ENCODE measurements at regions not wholly inside any gene's neighbourhood (a gene's known extent, or its start where the extent isn't known, plus 50 kb on each side); places are given as distances from the start of the nearest gene placed in this dataset.
A peak's percentile ranks its signal among the peaks of the same experiment; 100 is the strongest.

DNA sequence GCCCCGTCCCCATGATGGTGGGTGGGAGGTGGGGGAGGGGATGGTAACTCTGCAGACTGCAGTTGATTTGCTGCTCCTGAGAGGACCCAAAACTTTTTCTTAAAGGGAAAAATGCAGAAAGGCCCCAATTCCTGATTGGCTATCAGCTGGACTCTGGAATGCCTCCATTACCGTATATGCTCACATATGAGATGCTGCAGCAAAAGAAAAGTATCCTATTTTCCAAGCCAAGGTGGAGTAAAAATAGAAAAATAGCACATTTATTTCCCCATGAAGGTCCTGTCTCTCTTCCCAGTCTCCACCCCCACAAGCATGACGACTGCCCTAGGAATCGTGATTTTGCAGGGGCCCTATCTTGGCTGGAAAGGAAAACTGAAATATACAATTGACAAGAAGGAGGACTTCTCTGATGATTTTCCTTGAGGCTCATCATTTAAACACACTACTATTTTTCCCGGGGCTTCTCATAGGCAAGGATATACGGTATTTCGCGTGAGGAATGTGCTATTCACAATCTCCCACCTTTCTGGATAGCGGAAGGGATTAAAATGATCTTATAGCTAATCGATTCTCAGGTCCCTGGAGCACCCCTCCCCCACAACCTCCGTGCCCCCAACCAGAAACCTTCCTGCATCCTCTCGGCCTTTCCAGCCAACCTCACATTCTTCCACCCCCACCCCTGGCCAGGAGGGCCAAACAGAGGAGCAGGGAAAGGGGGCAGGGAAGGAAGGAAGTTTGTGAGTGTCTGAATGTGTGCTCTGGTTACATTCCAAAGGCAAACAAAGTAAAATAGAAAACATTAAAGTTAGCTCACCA is 138.9 kb upstream of the CCND2 start:
- no peak for DNase-seq (ENCODE audit: low read depth in 2 of 2)

DNA sequence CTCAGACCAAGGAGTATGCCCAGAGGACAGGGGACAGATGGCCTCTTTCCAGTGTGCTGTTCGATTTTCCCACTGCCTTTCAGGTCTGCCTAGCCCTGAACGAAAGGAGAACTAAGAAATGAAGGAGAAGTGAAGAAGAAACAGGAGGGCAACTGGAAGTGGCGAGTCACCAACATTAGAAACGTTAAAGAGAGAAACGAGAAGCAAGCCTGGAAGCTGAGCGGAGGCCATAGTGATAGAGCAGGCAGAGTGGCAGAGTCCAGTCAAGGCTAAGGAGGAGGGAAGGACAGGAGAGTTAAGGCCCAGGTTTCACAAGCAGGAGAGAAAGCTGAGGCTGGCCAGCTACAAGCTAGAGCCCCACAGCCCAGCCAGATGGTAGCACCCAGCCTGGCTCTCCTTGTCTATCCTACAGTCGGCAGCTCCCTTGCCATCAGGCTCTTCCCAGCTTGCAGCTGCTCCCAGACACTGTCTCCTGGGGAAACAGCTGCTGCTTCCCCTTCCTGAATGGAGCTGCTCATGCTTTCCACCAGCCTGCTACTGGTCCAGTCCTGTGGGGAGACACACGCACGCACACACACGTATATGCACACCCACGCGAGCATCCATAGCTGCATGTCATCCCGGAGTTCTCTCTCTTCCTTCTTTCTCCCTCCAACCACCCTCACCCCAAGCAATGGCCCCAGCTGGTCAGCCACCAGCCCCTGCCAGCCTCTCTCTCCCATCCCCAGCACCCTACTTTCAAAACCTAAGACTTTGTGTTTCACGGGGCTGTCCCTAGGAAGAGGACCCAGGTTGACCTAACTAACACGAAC is 139.7 kb upstream of the CCND2 start:
- DNase-seq (ENCODE audit: low read depth in 2 of 2): no peak

DNA sequence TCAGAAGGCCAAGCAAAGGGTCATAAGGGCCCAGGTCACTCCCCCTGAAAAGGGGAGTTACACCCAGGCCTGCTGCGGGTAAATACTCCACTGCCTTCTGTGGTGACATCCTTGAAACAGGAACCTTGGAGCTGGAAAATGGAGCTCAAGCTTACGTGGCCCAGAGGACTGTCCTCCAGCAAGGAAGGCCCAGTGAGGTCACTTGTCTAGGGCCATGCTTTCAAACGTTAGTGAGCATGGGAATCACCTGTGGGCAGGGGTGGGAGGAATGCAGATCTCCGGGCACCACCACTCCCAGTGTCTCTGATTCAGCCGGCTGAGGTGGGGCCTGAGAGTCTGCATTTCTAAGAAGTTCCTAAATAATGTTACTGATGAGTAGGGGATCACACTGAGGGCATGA is 140.5 kb upstream of the CCND2 start:
- no peak for DNase-seq (ENCODE audit: low read depth in 2 of 2)

DNA sequence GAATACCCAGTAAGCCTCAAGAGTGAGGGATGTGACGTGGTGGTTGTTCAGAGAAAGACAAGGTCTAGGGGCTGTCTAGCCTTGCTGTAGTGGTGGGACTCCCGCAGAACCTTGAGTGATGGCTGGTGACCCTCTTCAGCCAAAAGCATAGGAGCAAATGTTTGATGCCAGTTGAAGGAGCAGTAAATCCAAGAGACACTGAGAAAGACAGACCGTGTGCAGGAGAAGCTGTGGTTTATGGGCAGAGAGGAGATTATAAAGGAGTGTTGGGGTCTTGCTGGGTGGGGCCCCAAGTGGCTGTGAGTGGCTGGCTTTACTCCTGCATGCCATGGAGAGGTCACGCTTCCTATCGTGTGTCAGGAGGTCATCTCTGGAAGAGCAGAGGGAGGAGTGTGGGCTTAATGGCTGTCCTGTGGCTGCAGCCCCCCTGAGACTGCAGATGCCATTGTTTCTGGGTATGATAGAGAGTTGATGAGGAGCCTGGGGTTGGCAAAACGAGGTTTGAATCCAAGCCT is 152.0 kb upstream of the CCND2 start:
- DNase-seq (ENCODE audit: low read depth in 2 of 2): no peak

DNA sequence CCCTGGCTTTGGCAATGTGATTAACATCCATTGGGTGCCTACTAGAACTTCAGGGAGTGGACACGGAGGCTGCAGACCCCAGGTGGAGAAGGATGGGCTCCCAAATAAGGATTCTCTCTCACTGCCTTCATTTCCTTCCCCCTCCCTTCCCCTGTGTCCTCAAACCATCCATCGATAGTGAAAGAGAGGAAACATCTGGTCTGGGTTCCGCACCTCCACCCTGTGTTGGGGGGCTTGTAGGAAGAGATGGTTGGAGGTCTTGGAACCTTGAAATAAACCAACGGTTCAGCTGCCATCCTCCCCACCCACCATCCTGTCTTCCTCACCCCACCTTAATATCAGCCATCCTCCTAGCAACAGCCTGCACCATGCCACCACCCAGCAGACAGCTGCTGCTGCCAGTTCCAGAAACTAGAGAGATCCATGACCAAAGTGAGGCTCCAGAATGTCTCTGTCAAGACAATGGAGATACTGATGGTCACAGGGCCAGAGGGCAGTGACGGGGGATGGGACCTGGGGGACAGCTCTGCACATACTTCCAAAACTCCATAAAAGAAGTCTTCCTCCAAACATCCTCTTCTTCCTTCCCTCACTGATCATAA is 153.1 kb upstream of the CCND2 start:
- DNase-seq (ENCODE audit: low read depth in 2 of 2): no peak

DNA sequence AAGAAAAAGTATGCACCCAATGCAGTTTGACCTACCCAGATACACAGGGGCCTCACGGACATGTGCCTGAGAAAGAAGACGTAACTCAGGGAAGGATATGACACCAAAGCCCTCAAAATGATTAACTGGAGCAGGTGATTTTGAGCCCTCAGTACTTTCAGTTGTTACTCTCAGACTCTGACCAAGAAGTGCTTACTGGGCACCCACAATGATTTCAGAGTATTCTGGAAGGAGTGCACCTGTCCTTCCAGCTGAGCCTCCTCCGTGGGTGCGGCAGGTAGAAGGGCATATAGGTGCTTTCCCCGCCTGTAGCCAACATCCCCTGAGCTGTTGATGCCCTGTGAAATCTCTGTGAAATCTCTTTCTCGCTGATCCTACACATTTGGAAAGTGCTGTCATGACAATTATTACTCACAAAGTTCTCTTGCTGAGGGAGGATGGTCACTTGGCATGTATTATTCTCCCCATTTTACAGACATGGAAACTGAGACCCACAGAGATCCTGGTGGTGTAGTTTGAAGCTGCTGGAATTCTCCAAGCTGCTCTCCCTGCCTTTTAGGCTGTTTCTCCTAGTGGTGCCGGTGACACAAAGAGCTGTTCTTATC is 154.3 kb upstream of the CCND2 start:
- peak in 1 of 2 donors; percentile 29 for DNase-seq (ENCODE audit: low read depth in 2 of 2)

DNA sequence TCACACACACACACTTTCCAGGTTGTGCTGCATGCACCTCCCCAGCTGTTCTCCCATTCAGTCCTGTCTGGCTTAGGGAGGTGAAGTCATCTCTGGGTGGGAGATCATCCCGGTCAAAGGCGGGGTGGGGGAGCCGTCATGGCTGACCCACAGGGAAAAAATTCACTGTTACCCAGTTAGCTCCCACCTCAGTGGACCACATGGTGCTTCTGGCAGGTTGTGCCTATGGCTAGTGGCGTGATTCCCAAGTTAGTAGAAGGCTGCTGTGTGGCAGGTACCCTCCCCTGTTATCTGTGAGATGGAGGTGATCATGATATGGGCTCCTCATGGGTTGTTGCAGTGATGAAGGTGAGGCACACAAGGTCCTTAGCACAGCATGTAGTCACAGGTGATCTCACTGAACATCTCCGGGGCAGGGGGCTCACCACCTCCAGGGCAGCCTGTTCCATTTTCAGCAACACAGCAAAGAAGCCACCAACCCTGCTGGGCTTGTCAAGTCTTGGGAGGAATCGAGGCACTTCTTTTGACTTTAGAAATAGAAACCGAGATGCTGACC is 154.9 kb upstream of the CCND2 start:
- DNase-seq (ENCODE audit: low read depth in 2 of 2): no peak

DNA sequence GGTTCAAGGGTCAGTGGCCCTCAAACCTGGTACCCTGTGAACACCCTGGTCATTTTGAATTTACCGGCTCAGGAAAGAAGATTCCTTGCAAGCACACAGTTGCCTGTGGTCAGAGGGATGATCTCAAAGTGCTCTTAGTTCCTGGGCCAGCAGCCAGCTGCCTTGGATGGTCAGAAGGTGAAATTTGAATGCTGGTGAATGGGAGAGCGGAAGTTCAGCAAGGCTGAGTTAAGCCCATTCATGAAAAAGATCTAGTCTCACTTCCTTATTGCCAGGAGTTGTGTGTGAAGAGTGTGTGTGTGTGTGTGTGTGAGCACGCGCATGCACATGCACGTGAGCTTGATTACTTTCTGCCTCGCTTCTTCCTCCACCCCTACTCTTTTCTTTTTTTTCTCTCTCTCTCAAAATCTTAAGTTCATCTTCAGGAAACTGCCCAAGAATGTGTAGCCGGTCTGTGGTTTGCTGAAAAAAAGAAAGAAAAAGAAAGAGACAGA is 155.5 kb upstream of the CCND2 start:
- DNase-seq (ENCODE audit: low read depth in 2 of 2): no peak

DNA sequence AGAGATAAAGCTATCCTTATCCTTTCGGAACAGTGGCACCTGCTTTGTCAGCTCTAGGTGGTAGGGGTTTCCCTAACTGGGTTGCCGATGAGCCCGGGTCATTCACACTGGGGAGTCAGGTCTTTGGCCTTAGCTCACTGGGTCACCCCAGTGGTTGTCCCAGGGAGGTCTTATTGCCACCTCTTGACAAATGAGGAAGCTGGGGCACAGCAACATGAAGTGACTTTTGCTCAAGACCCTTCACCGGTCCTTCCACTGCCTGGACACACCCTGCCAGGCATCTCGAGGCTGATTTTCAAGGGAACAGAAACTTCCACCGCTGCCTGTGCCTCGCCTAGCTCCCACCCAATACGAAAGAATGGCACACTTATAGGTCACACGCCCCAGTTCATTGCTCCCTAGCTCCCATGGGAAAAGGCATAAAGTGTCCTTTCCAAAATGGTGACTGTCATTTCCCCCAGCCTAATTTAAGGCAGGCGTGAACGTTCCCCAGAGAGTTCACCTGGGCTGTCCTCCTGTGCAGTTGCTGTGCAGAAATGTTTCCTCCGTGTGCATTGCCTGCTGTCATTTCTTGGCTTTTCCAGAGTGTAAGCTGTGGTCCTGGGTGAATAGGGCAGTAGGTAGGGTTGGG is 156.1 kb upstream of the CCND2 start:
- no peak for DNase-seq (ENCODE audit: low read depth in 2 of 2)

DNA sequence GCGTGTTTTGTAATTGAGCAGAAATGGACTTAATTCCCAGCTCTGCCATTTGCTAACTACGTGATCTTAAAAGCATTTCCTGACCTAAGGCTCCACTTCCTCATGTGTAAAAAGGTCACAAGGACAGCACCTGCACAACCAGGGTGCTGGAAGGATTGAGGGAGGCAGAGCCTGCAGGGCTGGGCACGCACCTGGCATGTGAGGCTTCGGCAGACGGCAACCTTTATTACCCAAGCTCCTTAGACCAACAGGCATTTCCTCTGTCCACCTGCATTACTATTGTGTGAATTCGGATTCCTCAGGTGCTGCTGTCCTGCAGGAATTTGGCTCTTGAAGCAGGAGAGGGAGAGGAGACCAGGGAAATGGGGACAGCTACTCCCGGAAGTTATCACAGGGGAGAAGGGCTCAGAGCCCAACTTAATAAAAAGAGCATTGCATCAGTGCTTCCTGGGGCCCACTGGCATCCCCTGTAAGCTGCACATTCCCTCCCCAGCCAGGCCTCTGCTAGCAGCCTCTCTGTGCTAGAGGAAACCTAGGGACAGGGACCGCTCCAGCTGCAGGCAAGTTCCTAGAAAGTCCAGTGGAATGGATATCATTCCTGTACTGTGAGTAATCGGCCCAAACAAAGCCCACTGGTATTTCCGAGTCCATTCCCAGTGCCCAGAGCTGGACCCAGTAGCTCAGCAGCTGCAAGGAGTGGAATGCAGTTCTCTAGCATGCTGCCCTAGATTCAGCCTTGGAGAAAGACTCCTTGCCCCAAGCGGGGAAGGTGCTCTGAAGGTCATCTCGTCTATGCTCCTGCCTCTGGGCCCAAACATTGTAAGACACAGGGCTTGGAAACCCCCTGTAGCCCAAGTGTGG is 157.1 kb upstream of the CCND2 start:
- no peak for DNase-seq (ENCODE audit: low read depth in 2 of 2)

DNA sequence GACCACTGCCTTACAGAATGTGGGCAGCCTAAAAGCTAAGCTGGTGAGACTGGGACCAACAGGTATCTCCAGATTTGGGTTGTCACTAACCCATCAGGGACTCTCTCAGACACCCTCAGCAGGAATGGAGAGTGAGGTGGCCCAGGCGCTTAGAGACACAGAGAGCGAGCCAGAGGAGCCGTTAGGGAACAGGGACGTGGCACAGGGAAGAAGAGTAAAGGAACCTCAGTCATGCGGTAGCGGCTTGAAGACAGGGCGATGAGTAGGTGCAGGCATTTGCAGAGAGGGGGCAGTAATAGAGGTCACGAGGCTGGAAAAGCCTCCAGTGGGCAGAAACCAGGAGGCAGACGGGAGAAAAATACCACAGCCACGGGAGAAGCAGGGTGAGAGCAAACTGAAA is 158.0 kb upstream of the CCND2 start:
- DNase-seq (ENCODE audit: low read depth in 2 of 2): no peak

DNA sequence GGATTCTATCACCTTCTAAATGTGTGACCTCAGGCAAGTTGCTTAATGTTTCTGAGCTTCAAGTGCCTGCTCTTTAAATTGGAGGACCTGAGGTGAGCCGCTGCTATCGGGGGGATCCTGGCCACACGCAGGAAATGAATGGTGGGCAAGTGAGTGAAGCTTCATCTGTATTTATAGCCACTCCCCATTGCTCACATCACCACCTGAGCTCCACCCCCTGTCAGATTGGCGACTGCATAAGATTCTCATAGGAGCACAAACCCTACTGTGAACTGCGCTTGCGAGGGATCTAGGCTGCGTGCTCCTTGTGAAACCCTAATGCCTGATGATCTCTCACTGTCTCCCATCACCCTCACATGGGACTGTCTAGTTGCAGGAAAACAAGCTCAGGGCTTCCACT is 158.6 kb upstream of the CCND2 start:
- no peak for DNase-seq (ENCODE audit: low read depth in 2 of 2)

DNA sequence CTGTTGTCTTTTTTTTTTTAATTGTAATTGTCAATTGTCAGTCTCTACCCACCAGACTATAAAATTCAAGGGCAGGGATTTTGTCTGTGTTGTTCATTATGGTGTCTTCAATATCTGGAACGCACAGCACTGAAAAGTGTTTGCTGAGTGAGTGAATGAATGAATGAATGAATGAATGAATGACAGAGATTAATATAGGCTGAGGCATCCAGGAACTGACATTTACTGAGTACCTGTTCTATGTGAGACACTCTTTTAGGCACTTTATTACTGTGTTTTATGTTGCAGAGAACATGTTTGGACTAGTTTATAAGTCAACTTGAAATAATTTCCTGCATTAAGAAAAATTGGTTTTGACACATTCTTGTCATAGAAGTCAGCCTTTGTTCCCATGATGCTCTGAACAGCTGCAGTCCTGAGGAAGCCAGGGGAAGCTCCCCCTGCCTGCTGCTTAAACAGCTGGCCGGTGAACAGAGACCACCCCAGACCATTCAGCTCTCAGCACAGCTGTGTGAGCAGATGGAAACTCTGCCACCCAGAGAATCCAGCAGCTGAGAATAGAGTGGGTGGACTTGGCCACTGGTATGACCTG is 160.7 kb upstream of the CCND2 start:
- no peak for DNase-seq (ENCODE audit: low read depth in 2 of 2)

DNA sequence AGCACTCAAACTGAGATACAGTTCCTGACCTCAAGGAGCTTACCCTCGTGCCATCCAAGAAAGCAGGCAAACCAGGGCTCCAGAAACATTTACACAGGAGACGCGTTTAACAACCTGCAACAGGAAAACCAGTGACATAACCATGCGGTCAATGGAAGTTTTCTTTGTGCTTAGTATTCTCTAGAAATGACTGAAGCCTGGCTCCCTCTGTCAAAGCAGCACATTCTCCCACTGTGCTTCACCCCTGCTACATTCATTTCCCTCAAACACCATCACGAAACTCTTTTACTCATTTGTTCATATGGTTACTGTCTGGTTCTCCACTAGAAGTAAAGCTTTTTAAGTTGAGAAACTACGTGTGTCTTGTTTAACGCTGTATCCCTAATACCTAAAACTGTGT is 161.3 kb upstream of the CCND2 start:
- no peak for DNase-seq (ENCODE audit: low read depth in 2 of 2)

DNA sequence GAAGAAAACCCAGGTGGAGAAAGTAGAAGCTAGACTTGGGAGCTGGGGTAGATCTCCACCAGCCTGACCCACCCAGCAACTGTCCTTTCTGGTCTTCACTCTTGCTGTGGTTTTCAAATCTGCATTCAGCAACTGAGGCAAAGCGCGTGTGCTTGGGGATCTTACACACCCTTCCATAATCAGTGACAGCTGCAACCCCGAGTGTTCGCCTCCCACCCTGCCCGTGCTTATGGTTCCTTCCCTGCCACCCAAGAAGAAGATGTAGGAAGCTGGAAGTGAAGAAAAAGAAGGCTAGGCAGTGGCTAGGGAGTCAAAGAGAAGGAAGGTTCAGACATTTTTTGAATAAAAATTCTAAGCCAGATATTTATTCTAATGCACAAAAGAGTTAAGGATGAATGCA is 162.6 kb upstream of the CCND2 start:
- DNase-seq (ENCODE audit: low read depth in 2 of 2): no peak

DNA sequence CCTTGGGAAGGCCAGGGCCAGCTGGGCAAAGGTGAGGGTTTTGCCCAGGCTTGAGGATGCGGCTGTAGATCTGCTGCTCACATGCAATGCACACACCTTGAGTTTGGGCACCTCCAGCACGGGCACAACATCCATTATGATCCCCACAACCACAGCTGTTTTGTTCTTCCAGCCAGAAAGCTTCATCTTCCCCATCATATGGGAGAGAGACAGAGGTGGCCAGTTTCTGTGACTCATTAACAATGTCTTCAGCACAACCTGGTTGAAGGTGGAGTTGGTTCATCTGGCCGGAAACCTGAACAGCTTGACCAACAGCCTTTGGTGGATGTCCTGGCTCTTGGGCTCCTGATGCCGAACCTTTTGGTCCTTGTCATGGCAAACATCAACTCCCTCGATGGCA is 163.7 kb upstream of the CCND2 start:
- no peak for DNase-seq (ENCODE audit: low read depth in 2 of 2)

DNA sequence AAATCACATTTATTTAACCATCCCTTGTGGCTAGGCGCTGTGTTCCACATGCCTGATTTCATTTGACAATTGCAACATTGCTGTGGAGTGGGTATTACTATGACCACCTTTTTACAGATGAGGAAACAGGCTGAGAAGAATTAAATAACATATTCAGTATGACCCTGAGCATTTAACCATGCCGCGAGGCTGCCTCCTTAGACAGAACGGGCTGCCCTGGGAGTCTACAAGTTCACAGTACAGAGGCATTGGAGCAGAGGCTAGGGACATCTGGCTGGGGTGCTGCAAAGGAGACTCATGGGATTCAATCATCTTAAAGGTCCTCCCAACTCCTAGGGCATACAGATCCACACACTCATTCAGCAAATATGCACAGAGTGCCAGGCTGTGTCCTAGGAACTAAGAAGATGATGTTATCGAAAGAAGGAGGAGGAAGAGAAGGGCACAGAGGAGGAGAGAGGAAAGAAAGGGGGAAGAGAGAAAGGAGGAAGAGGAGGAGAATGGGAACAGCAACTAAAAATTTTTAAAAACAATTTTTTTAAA is 164.7 kb upstream of the CCND2 start:
- no peak for DNase-seq (ENCODE audit: low read depth in 2 of 2)

DNA sequence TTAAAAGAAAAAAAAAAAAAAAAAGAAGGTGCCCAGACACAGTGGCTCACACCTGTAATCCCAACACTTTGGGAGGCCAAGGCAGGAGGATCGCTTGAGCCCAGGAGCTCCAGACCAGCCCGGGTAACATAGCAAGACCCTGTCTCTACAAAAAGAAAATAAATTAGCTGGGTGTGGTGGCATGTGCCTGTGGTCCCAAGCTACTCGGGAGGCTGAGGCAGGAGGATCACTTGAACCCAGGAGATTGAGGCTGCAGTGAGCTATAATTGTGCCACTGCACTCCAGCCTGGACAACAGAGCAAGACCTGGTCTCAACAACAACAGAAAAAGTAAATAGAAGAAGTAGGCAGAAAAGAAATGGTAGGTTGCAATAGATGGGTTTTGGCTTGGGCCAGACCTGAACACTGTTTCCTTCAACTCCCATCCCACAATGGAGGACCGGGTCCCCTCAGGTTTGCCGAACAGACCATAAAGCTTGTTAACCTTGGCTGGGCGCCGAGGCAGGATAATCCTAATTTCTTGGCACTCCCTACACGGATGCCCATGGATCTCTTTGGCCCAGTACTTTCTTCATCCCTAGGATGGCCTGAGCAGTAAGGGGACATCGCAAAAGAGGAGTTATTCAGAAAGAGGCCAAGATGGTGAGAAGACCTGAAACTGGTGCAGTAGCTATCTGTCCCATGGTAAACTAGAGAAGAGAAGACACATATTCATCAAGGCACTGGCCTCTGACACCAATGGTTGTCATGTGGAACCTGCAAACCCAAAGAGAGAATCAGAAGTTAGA is 165.5 kb upstream of the CCND2 start:
- no peak for DNase-seq (ENCODE audit: low read depth in 2 of 2)

DNA sequence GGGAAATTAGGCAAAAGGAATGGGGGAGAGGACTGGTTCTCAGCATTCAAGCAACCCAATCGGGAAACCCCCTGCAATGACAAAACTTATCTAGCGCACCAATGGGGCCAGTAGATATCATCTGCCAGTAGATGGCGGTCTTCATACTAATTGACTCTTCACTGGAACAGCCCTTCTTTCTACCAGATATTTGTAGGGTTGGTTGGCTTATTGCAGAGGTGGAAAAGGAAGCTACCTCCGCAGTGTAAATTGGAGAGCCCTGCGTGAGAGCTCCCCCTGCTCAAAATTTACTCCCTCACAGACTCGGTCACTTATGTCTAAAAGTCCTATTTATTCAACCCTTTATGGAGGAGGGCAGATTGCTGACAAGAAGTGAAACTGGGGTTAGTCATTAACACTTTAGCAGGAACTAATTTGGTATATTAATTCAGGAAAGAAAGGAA is 166.1 kb upstream of the CCND2 start:
- DNase-seq (ENCODE audit: low read depth in 2 of 2): peak in 1 of 2 donors; percentile 63

Measured in activated CD4-positive, alpha-beta T cell treated with anti-CD3 and anti-CD28 coated beads for 24 hours (primary cell).